T-cell (primary cell): ENCODE measurements at regions not wholly inside any gene's neighbourhood (a gene's known extent, or its start where the extent isn't known, plus 50 kb on each side); places are given as distances from the start of the nearest gene placed in this dataset.

Experiments
- ATAC-seq, 4 experiments: fragments of 200-7000 bp in 3 of 4; fragments of 150-1000 bp in 1 of 4; cut with Tn5 transposase; replicated peaks in 1 of 4; 1 replicate in 3 of 4; 2 replicates in 1 of 4; pipeline ENCODE4 v1.10.0; 2021; ENCODE audit warnings: moderate library complexity in 3 of 4, mild to moderate bottlenecking in 2 of 4, moderate number of reproducible peaks in 1 of 4
- CTCF ChIA-PET, 2 donors: fragments of 300-600 bp; sonication (Branson Sonifier 250); formaldehyde crosslinking; loops; one replicate each; lab custom pipeline; 2022; ENCODE audit warnings: antibody characterized with exemption in 2 of 2; lab: Charles Lee
- POLR2A ChIA-PET, 2 donors: fragments of 300-600 bp; sonication (Branson Sonifier 250); formaldehyde crosslinking; loops; one replicate each; lab custom pipeline; 2022; ENCODE audit warnings: antibody characterized with exemption in 2 of 2; lab: Charles Lee
- DNase-seq, 35 experiments: peaks; one replicate each; pipeline versions ENCODE4 v3.0.0 to v3.0.0-alpha.2; 2013 to 2023
- H3K27ac ChIP-seq: one replicate; pipeline ENCODE4 v1.5.1; 2013; ENCODE audit warnings: low read length
- H3K27me3 ChIP-seq, 2 experiments: replicated peaks in 1 of 2; 1 replicate in 1 of 2; 2 replicates in 1 of 2; pipeline versions ENCODE4 v1.6.1 to v1.7.0; 2013; ENCODE audit warnings: low read length in 1 of 2, mixed read lengths in 1 of 2; ENCODE audit not compliant: control insufficient read depth in 2 of 2, insufficient read depth in 2 of 2; ENCODE audit errors: extremely low read depth in 1 of 2
- H3K36me3 ChIP-seq, 2 donors: 1 replicate in 1 of 2; 2 replicates in 1 of 2; pipeline versions ENCODE4 v1.6.1 to v1.7.0; 2013; ENCODE audit warnings: low read length in 1 of 2; ENCODE audit not compliant: control insufficient read depth in 2 of 2, insufficient read depth in 1 of 2; ENCODE audit errors: extremely low read depth in 1 of 2
- H3K4me1 ChIP-seq, 2 experiments: 1 replicate in 1 of 2; 2 replicates in 1 of 2; pipeline versions ENCODE4 v1.6.1 to v1.7.0; 2013; ENCODE audit warnings: low read length in 2 of 2, mixed read lengths in 1 of 2; ENCODE audit not compliant: insufficient read depth in 2 of 2, control insufficient read depth in 1 of 2; ENCODE audit errors: extremely low read depth in 1 of 2
- H3K4me3 ChIP-seq, 2 donors: 1 replicate in 1 of 2; 2 replicates in 1 of 2; pipeline versions ENCODE4 v1.5.1 to v1.7.0; 2013; ENCODE audit warnings: mild to moderate bottlenecking in 2 of 2, low read length in 1 of 2, moderate library complexity in 1 of 2; ENCODE audit not compliant: control insufficient read depth in 1 of 2; ENCODE audit errors: extremely low read depth in 1 of 2
- H3K9me3 ChIP-seq: 2 replicates; pipeline ENCODE4 v1.7.0; 2013
- H3K27ac Mint-ChIP-seq, 2 donors: one replicate each; pipeline ENCODE4 v1.8.0; 2020 to 2021; ENCODE audit warnings: mild to moderate bottlenecking in 2 of 2, mixed read lengths in 2 of 2
- H3K27me3 Mint-ChIP-seq, 2 donors: one replicate each; pipeline ENCODE4 v1.8.0; 2021 to 2022; ENCODE audit warnings: mixed read lengths in 2 of 2
- H3K36me3 Mint-ChIP-seq: one replicate; pipeline ENCODE4 v1.8.0; 2021; ENCODE audit warnings: mixed read lengths
- H3K4me1 Mint-ChIP-seq, 3 donors: one replicate each; pipeline ENCODE4 v1.8.0; 2020 to 2022; ENCODE audit warnings: mixed read lengths in 3 of 3, mild to moderate bottlenecking in 1 of 3
- H3K4me3 Mint-ChIP-seq, 3 donors: one replicate each; pipeline ENCODE4 v1.8.0; 2020 to 2022; ENCODE audit warnings: mild to moderate bottlenecking in 3 of 3, mixed read lengths in 3 of 3, moderate library complexity in 3 of 3
- H3K9me3 Mint-ChIP-seq, 3 donors: one replicate each; pipeline ENCODE4 v1.8.0; 2020 to 2022; ENCODE audit warnings: mixed read lengths in 3 of 3
- WGBS: methylation state at CpG from one replicate; pipeline ENCODE4 v1.1.5; 2013; ENCODE audit warnings: missing lambda C conversion rate; ENCODE audit not compliant: insufficient coverage; 5-methylcytosine and 5-hydroxymethylcytosine counted together

- ATAC-seq (no peak), DNase-seq (no peak)
- 96% methylated on average over 4 of the region's 5 CpGs for WGBS
- Mint-ChIP-seq H3K27me3 (no peaks in the 10 kb centered on the region), H3K4me3 (no peak overlapping the region), H3K4me1 (peaks cover 0 to 8% (median 3%) of the 10 kb centered on the region in 3 donors), H3K27ac (no peak overlapping the region), H3K9me3 (peaks cover 0 to 3% (median 0%) of the 10 kb centered on the region in 3 donors), H3K36me3 (peaks cover 67% of the 10 kb centered on the region)
- no peak overlapping the region for H3K27ac ChIP-seq
- H3K4me1 ChIP-seq: peaks cover 0 to 10% of the 10 kb centered on the region in 2 experiments
- H3K9me3 ChIP-seq: no peaks in the 10 kb centered on the region
- no peak overlapping the region for H3K4me3 ChIP-seq
- H3K36me3 ChIP-seq: peaks cover 0 to 19% of the 10 kb centered on the region in 2 donors
- H3K27me3 ChIP-seq: no peaks in the 10 kb centered on the region
- ChIA-PET CTCF (interaction anchor here in 1 of 2 donors (0.6 kb wide), 1 partner anchor 205 kb away, joined by 3 read pairs; no protein-coding TSS in a partner anchor), POLR2A (no interaction called here)
Observed at GRCh38 chr14:71672596-71672995, 259.6 kb upstream of the RGS6 start.

- peaks cover 0 to 19% of the 10 kb centered on the region in 2 donors for H3K36me3 ChIP-seq
- no CpG with 5 or more reads among the region's 7 CpGs for WGBS
- ChIA-PET CTCF (interaction anchor here in 1 of 2 donors (0.7 kb wide), 1 partner anchor 148 kb away, joined by 3 read pairs; no protein-coding TSS in a partner anchor), POLR2A (no interaction called here)
- peaks cover 0 to 6% of the 10 kb centered on the region in 2 experiments for H3K4me1 ChIP-seq
- no peaks in the 10 kb centered on the region for H3K27me3 ChIP-seq
- no peak overlapping the region for H3K27ac ChIP-seq
- Mint-ChIP-seq H3K27ac (no peak overlapping the region), H3K4me3 (no peak overlapping the region), H3K27me3 (no peaks in the 10 kb centered on the region), H3K36me3 (peaks cover 81% of the 10 kb centered on the region), H3K4me1 (peaks cover 0 to 8% (median 0%) of the 10 kb centered on the region in 3 donors), H3K9me3 (peaks cover 0 to 6% (median 3%) of the 10 kb centered on the region in 3 donors)
- no peaks in the 10 kb centered on the region for H3K9me3 ChIP-seq
- H3K4me3 ChIP-seq: no peak overlapping the region
- DNase-seq (no peak), ATAC-seq (no peak)
Observed at GRCh38 chr14:71675126-71675899, 256.9 kb upstream of the RGS6 start.

GRCh38 chr14:71675900-71676287 lies 256.3 kb upstream of the RGS6 start:
- Mint-ChIP-seq H3K9me3 (peaks cover 0 to 6% (median 5%) of the 10 kb centered on the region in 3 donors), H3K36me3 (peaks cover 78% of the 10 kb centered on the region), H3K4me1 (peaks cover 0 to 8% (median 0%) of the 10 kb centered on the region in 3 donors), H3K27me3 (no peaks in the 10 kb centered on the region), H3K27ac (no peak overlapping the region), H3K4me3 (no peak overlapping the region)
- DNase-seq: no peak
- WGBS: 100% methylated on average over 1 of the region's 5 CpGs
- Histone ChIP-seq H3K36me3 (peaks cover 0 to 19% of the 10 kb centered on the region in 2 donors), H3K27me3 (no peaks in the 10 kb centered on the region), H3K4me1 (peaks cover 0 to 6% of the 10 kb centered on the region in 2 experiments), H3K4me3 (no peak overlapping the region), H3K27ac (no peak overlapping the region), H3K9me3 (no peaks in the 10 kb centered on the region)
- ATAC-seq: no peak
- CTCF ChIA-PET: interaction anchor here in 1 of 2 donors (0.7 kb wide), 1 partner anchor 149 kb away, joined by 3 read pairs; no protein-coding TSS in a partner anchor
- POLR2A ChIA-PET: interaction anchor here in 1 of 2 donors (0.6 kb wide), 1 partner anchor 87 kb away, joined by 3 read pairs; no protein-coding TSS in a partner anchor

- POLR2A ChIA-PET: no interaction called here
- no peak overlapping the region for H3K4me3 ChIP-seq
- CTCF ChIA-PET: no interaction called here
- no peaks in the 10 kb centered on the region for H3K4me1 Mint-ChIP-seq
- peaks cover 66% of the 10 kb centered on the region for H3K36me3 Mint-ChIP-seq
- H3K27ac Mint-ChIP-seq: no peak overlapping the region
- H3K4me3 Mint-ChIP-seq: no peak overlapping the region
- H3K9me3 ChIP-seq: no peaks in the 10 kb centered on the region
- no peaks in the 10 kb centered on the region for H3K27me3 ChIP-seq
- H3K27ac ChIP-seq: no peak overlapping the region
- no peak for ATAC-seq
- H3K36me3 ChIP-seq: peaks cover 3 to 6% of the 10 kb centered on the region in 2 donors
- H3K4me1 ChIP-seq: no peaks in the 10 kb centered on the region
- DNase-seq: no peak
- H3K9me3 Mint-ChIP-seq: peaks cover 0 to 6% (median 5%) of the 10 kb centered on the region in 3 donors
- H3K27me3 Mint-ChIP-seq: no peaks in the 10 kb centered on the region
- 96% methylated on average over 8 of the region's 10 CpGs for WGBS
Observed at GRCh38 chr14:71680736-71681387, 251.4 kb upstream of the RGS6 start.

GRCh38 chr14:71682337-71682736 lies 249.9 kb upstream of the RGS6 start:
- no peaks in the 10 kb centered on the region for H3K27me3 ChIP-seq
- Mint-ChIP-seq H3K27ac (no peak overlapping the region), H3K9me3 (peaks cover 0 to 5% (median 5%) of the 10 kb centered on the region in 3 donors), H3K27me3 (no peaks in the 10 kb centered on the region), H3K4me1 (no peaks in the 10 kb centered on the region), H3K36me3 (peaks cover 67% of the 10 kb centered on the region), H3K4me3 (no peak overlapping the region)
- POLR2A ChIA-PET: no interaction called here
- H3K27ac ChIP-seq: no peak overlapping the region
- H3K9me3 ChIP-seq: no peaks in the 10 kb centered on the region
- H3K36me3 ChIP-seq: peaks cover 3 to 6% of the 10 kb centered on the region in 2 donors
- DNase-seq (no peak), ATAC-seq (no peak)
- CTCF ChIA-PET: no interaction called here
- H3K4me1 ChIP-seq: no peaks in the 10 kb centered on the region
- H3K4me3 ChIP-seq: no peak overlapping the region
- no CpG with 5 or more reads among the region's 3 CpGs for WGBS

- no peaks in the 10 kb centered on the region for H3K9me3 ChIP-seq
- Mint-ChIP-seq H3K4me1 (no peaks in the 10 kb centered on the region), H3K4me3 (no peak overlapping the region), H3K27me3 (no peaks in the 10 kb centered on the region), H3K9me3 (peaks cover 0 to 5% (median 0%) of the 10 kb centered on the region in 3 donors), H3K27ac (no peak overlapping the region), H3K36me3 (peaks cover 60% of the 10 kb centered on the region)
- no peak for ATAC-seq
- 97% methylated on average over 15 of the region's 15 CpGs for WGBS
- ChIA-PET POLR2A (no interaction called here), CTCF (no interaction called here)
- no peak overlapping the region for H3K27ac ChIP-seq
- no peaks in the 10 kb centered on the region for H3K27me3 ChIP-seq
- no peaks in the 10 kb centered on the region for H3K4me1 ChIP-seq
- no peak overlapping the region for H3K4me3 ChIP-seq
- H3K36me3 ChIP-seq: peaks cover 3 to 6% of the 10 kb centered on the region in 2 donors
- DNase-seq: no peak
Observed at GRCh38 chr14:71684323-71684722, 247.9 kb upstream of the RGS6 start.
